OCI-LY7 (cell line): ENCODE measurements at regions not wholly inside any gene's neighbourhood (a gene's known extent, or its start where the extent isn't known, plus 50 kb on each side); places are given as distances from the start of the nearest gene placed in this dataset.

ENCODE experiments used
- BruUV-seq: library from RNA; stranded (reverse); fragments of 400-500 nt; replicated peaks from 2 replicates; lab custom pipeline; 2021; lab: Mats Ljungman, UMichigan
- CTCF ChIA-PET: fragments of 300-600 bp; sonication (Branson Sonifier 250); formaldehyde crosslinking; loops from one replicate; lab custom pipeline; 2022; ENCODE audit warnings: antibody characterized with exemption; ENCODE audit not compliant: unreplicated experiment; lab: Charles Lee
- POLR2A ChIA-PET: fragments of 300-600 bp; sonication (Branson Sonifier 250); formaldehyde crosslinking; loops from one replicate; lab custom pipeline; 2022; ENCODE audit warnings: antibody characterized with exemption; lab: Charles Lee
- DNase-seq: peaks from one replicate; pipeline ENCODE4 v3.0.0-alpha.2; 2015; ENCODE audit warnings: low spot score
- H2AFZ ChIP-seq: fragments of 200-600 bp; sonication (generic), shearing (Covaris generic); 2 replicates; pipeline ENCODE4 v1.6.1; 2014; ENCODE audit warnings: mild to moderate bottlenecking, antibody characterized with exemption, low read length, moderate library complexity
- H3K27ac ChIP-seq: fragments of 200-600 bp; sonication (generic); 2 replicates; pipeline ENCODE4 v1.5.1; 2014; ENCODE audit warnings: mixed run types, low read depth, mild to moderate bottlenecking, moderate library complexity, low read length, inconsistent platforms; ENCODE audit not compliant: poor library complexity, severe bottlenecking
- H3K36me3 ChIP-seq: fragments of 200-600 bp; sonication (generic); 2 replicates; pipeline ENCODE4 v1.6.1; 2014; ENCODE audit warnings: mild to moderate bottlenecking, antibody characterized with exemption, low read length, moderate library complexity, mixed read lengths; ENCODE audit not compliant: insufficient read depth
- H3K4me1 ChIP-seq: fragments of 200-600 bp; sonication (generic); 2 replicates; pipeline ENCODE4 v1.5.1; 2014; ENCODE audit warnings: mild to moderate bottlenecking, low read length; ENCODE audit not compliant: insufficient read depth, poor library complexity, severe bottlenecking
- H3K4me2 ChIP-seq: fragments of 200-600 bp; sonication (generic); 2 replicates; pipeline ENCODE4 v1.6.1; 2014; ENCODE audit warnings: mild to moderate bottlenecking, low read length
- H3K4me3 ChIP-seq: fragments of 200-600 bp; sonication (generic); 2 replicates; pipeline ENCODE4 v1.5.1; 2014; ENCODE audit warnings: mild to moderate bottlenecking, low read depth, low read length; ENCODE audit not compliant: poor library complexity, severe bottlenecking
- H3K79me2 ChIP-seq: fragments of 200-600 bp; sonication (generic); 2 replicates; pipeline ENCODE4 v1.6.1; 2016; ENCODE audit warnings: low read depth, mild to moderate bottlenecking, low read length, moderate library complexity, mixed read lengths; ENCODE audit not compliant: insufficient read depth
- H3K9me2 ChIP-seq: fragments of 200-600 bp; sonication (generic); 2 replicates; pipeline ENCODE4 v1.6.1; 2016; ENCODE audit warnings: mild to moderate bottlenecking, low read length, mixed read lengths; ENCODE audit not compliant: insufficient read depth
- H3K9me3 ChIP-seq: fragments of 200-600 bp; sonication (generic); 2 replicates; pipeline ENCODE4 v1.6.1; 2014; ENCODE audit warnings: mild to moderate bottlenecking, mixed run types, low read length, mixed read lengths
- H4K20me1 ChIP-seq: fragments of 200-600 bp; sonication (generic); 2 replicates; pipeline ENCODE4 v1.6.1; 2014; ENCODE audit warnings: mild to moderate bottlenecking, antibody characterized with exemption, low read length, moderate library complexity, mixed read lengths; ENCODE audit not compliant: insufficient read depth
- EZH2phosphoT487 ChIP-seq: fragments of 200-600 bp; sonication (generic); IDR thresholded peaks from 2 replicates; pipeline ENCODE4 v1.6.1; 2018; ENCODE audit warnings: low read depth, borderline replicate concordance, mild to moderate bottlenecking, mixed run types, antibody characterized with exemption, low read length, moderate library complexity, mixed read lengths
- intact Hi-C: fragments of 100-400 bp; cut with micrococcal nuclease; formaldehyde crosslinking; loops from one replicate; pipeline ENCODE4 v1.10.0; 2022; ENCODE audit not compliant: unreplicated experiment
- TF ChIP-seq, protein P1 (sequence below): fragments of 200-600 bp; sonication (generic); conservative IDR thresholded peaks from 2 replicates; pipeline ENCODE4 v1.5.1; 2014; ENCODE audit warnings: mild to moderate bottlenecking, antibody characterized with exemption, low read length, moderate library complexity, mixed read lengths

DNA sequence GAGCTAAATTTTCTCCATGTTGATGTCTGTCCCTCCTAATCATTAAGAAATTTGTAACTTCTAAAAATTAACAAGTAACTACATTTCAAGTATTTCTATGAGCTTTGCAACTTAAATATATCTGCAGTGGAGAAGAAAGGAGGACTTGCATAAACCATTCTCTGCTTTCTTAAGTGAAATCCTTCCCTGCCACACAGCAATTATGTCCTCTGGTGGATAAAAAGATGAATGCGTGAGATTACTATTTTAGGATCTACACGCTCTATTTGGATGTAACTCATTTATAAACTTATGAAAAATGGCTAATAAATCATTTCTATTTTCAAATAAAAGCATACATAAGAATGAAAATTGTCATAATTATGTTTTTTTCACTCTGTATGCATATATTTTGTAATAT, 338.0 kb upstream of the PTCHD4 start:
- CTCF ChIA-PET = no interaction called here
- intact Hi-C loops = no loop called here
- no peak overlapping the region for H3K27ac ChIP-seq
- H3K4me2 ChIP-seq = no peak overlapping the region
- no peak for TF ChIP-seq EZH2phosphoT487
- TF ChIP-seq, protein P1, sequence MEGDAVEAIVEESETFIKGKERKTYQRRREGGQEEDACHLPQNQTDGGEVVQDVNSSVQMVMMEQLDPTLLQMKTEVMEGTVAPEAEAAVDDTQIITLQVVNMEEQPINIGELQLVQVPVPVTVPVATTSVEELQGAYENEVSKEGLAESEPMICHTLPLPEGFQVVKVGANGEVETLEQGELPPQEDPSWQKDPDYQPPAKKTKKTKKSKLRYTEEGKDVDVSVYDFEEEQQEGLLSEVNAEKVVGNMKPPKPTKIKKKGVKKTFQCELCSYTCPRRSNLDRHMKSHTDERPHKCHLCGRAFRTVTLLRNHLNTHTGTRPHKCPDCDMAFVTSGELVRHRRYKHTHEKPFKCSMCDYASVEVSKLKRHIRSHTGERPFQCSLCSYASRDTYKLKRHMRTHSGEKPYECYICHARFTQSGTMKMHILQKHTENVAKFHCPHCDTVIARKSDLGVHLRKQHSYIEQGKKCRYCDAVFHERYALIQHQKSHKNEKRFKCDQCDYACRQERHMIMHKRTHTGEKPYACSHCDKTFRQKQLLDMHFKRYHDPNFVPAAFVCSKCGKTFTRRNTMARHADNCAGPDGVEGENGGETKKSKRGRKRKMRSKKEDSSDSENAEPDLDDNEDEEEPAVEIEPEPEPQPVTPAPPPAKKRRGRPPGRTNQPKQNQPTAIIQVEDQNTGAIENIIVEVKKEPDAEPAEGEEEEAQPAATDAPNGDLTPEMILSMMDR = no peak
- no TSS peak for BruUV-seq
- H3K36me3 ChIP-seq = no peaks in the 10 kb centered on the region
- POLR2A ChIA-PET = no interaction called here
- no peak for DNase-seq
- no peaks in the 10 kb centered on the region for H3K9me2 ChIP-seq
- no peaks in the 10 kb centered on the region for H3K9me3 ChIP-seq
- H4K20me1 ChIP-seq = no peaks in the 10 kb centered on the region
- no peaks in the 10 kb centered on the region for H3K79me2 ChIP-seq
- no peak overlapping the region for H2AFZ ChIP-seq
- no peak overlapping the region for H3K4me3 ChIP-seq
- no peaks in the 10 kb centered on the region for H3K4me1 ChIP-seq

DNA sequence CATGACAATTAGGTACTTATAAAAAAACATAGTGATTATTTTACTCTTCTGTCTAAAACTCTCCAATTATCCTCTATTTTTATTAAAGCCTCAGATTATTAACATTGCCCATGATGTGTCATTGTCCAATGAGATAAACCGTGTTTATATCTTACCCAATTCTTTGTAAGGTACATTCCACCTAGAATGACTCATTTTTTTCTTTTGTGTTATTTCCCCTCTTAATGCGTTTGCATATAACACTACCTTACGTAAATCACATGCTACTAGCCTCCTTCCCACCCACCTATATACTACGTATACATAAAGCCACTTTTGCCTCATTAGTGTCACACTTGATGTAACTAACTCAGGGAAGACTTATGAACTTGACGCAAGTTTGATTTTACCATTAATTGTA, 336.3 kb upstream of the PTCHD4 start:
- POLR2A ChIA-PET = no interaction called here
- H3K36me3 ChIP-seq = no peaks in the 10 kb centered on the region
- CTCF ChIA-PET = no interaction called here
- H3K79me2 ChIP-seq = no peaks in the 10 kb centered on the region
- DNase-seq = no peak
- no peaks in the 10 kb centered on the region for H3K9me3 ChIP-seq
- H3K4me3 ChIP-seq = no peak overlapping the region
- H3K9me2 ChIP-seq = no peaks in the 10 kb centered on the region
- TF ChIP-seq, protein P1 = no peak
- no peak for TF ChIP-seq EZH2phosphoT487
- H2AFZ ChIP-seq = no peak overlapping the region
- no peak overlapping the region for H3K4me2 ChIP-seq
- H3K4me1 ChIP-seq = no peaks in the 10 kb centered on the region
- no TSS peak for BruUV-seq
- no peaks in the 10 kb centered on the region for H4K20me1 ChIP-seq
- H3K27ac ChIP-seq = no peak overlapping the region
- intact Hi-C loops = no loop called here

DNA sequence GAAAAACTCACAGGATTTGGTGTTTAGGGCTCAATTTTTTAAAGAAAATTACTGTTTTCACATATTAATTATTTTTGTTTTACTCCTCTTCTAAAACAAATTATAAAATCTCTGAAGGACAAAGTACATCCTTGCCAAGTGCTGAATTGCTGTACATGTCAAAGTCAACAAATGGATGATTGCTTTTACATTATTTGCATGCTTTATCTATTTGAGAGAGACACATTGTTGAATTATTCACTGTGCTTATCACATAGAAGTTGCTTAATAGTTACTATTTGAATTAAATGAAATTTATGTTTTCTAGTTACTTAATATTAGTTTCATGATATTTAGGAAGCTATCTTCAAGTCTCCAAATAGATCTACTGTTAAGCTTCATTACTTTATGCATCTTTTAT, 318.6 kb upstream of the PTCHD4 start:
- no peaks in the 10 kb centered on the region for H3K36me3 ChIP-seq
- ChIA-PET CTCF (no interaction called here), POLR2A (no interaction called here)
- no peaks in the 10 kb centered on the region for H3K4me1 ChIP-seq
- no peak overlapping the region for H3K27ac ChIP-seq
- H3K9me3 ChIP-seq = no peaks in the 10 kb centered on the region
- no peak overlapping the region for H2AFZ ChIP-seq
- no peak for DNase-seq
- no peaks in the 10 kb centered on the region for H3K9me2 ChIP-seq
- H3K4me3 ChIP-seq = no peak overlapping the region
- H4K20me1 ChIP-seq = no peaks in the 10 kb centered on the region
- no TSS peak for BruUV-seq
- TF ChIP-seq EZH2phosphoT487 = no peak
- TF ChIP-seq, protein P1 = no peak
- intact Hi-C loops = no loop called here
- H3K4me2 ChIP-seq = no peak overlapping the region
- no peaks in the 10 kb centered on the region for H3K79me2 ChIP-seq
